GM18909 (cell line): ENCODE measurements at regions not wholly inside any gene's neighbourhood (a gene's known extent, or its start where the extent isn't known, plus 50 kb on each side); places are given as distances from the start of the nearest gene placed in this dataset.

Experiments
- ATAC-seq: cut with Tn5 transposase; IDR thresholded peaks from one replicate; pipeline ENCODE4 v1.9.1; 2021; ENCODE audit warnings: mild to moderate bottlenecking; ENCODE audit not compliant: unreplicated experiment, poor library complexity

GRCh38 chr9:84393266-84393950, 52.9 kb upstream of the SLC28A3 start:
- ATAC-seq: no peak

- ATAC-seq: no peak
Measured at GRCh38 chr9:84394036-84394435, 53.5 kb upstream of the SLC28A3 start.

GRCh38 chr9:84397151-84397728, 56.7 kb upstream of the SLC28A3 start:
- peak; percentile 80 for ATAC-seq

- ATAC-seq: no peak
Measured at GRCh38 chr9:84397822-84398221, 57.3 kb upstream of the SLC28A3 start.

- no peak for ATAC-seq
Measured at GRCh38 chr9:84402517-84402916, 62.0 kb upstream of the SLC28A3 start.

GRCh38 chr9:84403288-84403687, 62.7 kb upstream of the SLC28A3 start:
- no peak for ATAC-seq

- no peak for ATAC-seq
Measured at GRCh38 chr9:84404095-84404686, 63.6 kb upstream of the SLC28A3 start.

GRCh38 chr9:84405667-84406066, 65.1 kb upstream of the SLC28A3 start:
- no peak for ATAC-seq

GRCh38 chr9:84408416-84408815, 67.9 kb upstream of the SLC28A3 start:
- ATAC-seq: no peak

GRCh38 chr9:84411683-84412267, 71.2 kb upstream of the SLC28A3 start:
- no peak for ATAC-seq

- ATAC-seq: no peak
Measured at GRCh38 chr9:84412654-84413053, 72.1 kb upstream of the SLC28A3 start.

- no peak for ATAC-seq
Measured at GRCh38 chr9:84413301-84413700, 72.7 kb upstream of the SLC28A3 start.

GRCh38 chr9:84419031-84419602, 78.6 kb upstream of the SLC28A3 start:
- ATAC-seq: no peak

- no peak for ATAC-seq
Measured at GRCh38 chr9:84424931-84425330, 84.4 kb upstream of the SLC28A3 start.

- ATAC-seq: no peak
Measured at GRCh38 chr9:84432746-84433145, 92.2 kb upstream of the SLC28A3 start.

GRCh38 chr9:84435902-84436301, 95.3 kb upstream of the SLC28A3 start:
- ATAC-seq: no peak

GRCh38 chr9:84436386-84437109, 96.0 kb upstream of the SLC28A3 start:
- no peak for ATAC-seq

GRCh38 chr9:84438391-84438790, 97.8 kb upstream of the SLC28A3 start:
- no peak for ATAC-seq

GRCh38 chr9:84439250-84439649, 98.7 kb upstream of the SLC28A3 start:
- no peak for ATAC-seq

- no peak for ATAC-seq
Measured at GRCh38 chr9:84442712-84443111, 102.2 kb upstream of the SLC28A3 start.

GRCh38 chr9:84445737-84446136, 105.2 kb upstream of the SLC28A3 start:
- ATAC-seq: no peak
